Activated CD4-positive, CD25-positive, alpha-beta regulatory T cell treated with anti-CD3 and anti-CD28 coated beads, Interleukin-2, amount 50 U/mL, for 24 hours (primary cell): ENCODE measurements at regions not wholly inside any gene's neighbourhood (a gene's known extent, or its start where the extent isn't known, plus 50 kb on each side); places are given as distances from the start of the nearest gene placed in this dataset.

ENCODE experiments used
- ATAC-seq, 2 donors: fragments of 150-1000 bp; cut with Tn5 transposase; one replicate each; pipeline ENCODE4 v1.10.0; 2021; ENCODE audit warnings: mild to moderate bottlenecking in 1 of 2, moderate library complexity in 1 of 2

GRCh38 chr5:118687661-118688621 lies 300.4 kb downstream of the DTWD2 start:
- ATAC-seq = no peak

- no peak for ATAC-seq
Measured at GRCh38 chr5:118687100-118687499, 301.2 kb downstream of the DTWD2 start.

DNA sequence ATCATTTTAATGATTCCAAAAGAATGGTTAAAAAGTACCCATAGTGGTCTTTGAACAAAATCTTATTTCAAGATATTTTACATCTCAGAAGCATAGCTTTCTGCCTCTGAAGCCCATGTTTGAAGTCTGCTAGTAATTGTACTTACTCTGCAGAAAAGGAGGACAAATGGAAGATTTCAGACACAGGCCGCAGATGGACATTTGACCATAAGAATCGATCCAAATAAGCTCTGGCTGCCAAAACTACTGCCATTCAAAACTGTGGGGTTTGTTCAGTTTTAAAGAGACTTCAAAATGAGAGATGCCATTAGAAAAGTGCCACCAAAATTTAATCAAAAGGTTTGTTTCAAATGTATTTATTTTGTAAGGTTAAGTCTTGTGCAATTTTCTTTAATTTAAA lies 306.7 kb downstream of the DTWD2 start:
- ATAC-seq = no peak

DNA sequence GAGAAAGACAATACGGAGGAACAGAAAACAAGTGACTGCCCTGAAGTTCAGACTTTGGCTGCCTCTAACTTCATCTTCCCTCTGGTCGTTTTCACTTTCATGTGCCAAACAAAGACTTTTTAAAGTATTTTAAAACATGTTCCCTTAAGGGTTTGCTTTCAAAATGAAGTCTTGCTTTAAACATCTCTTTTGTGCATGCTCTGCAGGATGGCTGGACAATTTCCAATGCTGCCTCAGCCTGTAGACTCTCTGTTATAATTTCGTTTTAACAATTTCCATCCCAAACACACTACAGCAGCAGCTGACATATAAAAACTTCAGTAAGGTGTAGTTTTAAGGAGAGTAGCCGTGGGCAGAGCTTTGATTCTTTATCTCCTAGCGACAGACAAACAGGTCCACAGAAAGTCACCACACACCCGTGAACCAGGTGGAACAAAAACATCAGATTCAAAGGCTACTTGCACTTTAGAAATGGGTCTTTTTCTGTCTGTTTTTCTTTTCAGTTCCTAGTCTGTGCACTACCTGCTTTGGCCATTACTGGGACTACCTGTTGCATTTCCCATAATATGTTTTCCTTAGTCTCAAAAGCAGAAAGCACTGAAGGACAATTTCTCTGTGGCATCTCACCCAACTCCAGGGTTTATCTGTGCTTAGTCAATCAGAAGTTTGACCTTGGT lies 308.9 kb downstream of the DTWD2 start:
- ATAC-seq = no peak

GRCh38 chr5:118678746-118679145 lies 309.6 kb downstream of the DTWD2 start:
- no peak for ATAC-seq

GRCh38 chr5:118675247-118675646 lies 313.1 kb downstream of the DTWD2 start:
- no peak for ATAC-seq

DNA sequence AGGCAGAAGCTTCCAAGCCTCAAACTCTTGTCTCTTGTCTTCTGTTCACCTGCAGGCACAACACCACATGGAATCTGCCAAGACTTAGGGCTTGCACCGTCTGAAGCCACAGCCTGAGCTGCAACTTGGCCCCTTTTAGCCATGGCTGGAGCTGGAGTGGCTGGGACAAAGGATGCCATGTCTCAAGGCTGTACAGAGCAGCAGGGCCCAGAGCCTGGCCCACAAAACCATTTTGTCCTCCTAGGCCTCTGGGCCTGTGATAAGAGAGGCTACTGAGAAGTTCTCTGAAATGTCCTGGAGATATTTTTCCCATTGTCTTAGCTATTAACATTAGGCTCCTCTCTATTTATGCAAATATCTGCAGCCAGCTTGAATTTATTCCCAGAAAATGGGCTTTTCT lies 330.8 kb downstream of the DTWD2 start:
- ATAC-seq = no peak

- no peak for ATAC-seq
Measured at GRCh38 chr5:118653872-118654271, 334.5 kb downstream of the DTWD2 start.

GRCh38 chr5:118653183-118653582 lies 335.2 kb downstream of the DTWD2 start:
- no peak for ATAC-seq

- ATAC-seq = no peak
Measured at GRCh38 chr5:118651002-118651401, 337.3 kb downstream of the DTWD2 start.

- no peak for ATAC-seq
Measured at GRCh38 chr5:118647587-118647986, 340.8 kb downstream of the DTWD2 start.

DNA sequence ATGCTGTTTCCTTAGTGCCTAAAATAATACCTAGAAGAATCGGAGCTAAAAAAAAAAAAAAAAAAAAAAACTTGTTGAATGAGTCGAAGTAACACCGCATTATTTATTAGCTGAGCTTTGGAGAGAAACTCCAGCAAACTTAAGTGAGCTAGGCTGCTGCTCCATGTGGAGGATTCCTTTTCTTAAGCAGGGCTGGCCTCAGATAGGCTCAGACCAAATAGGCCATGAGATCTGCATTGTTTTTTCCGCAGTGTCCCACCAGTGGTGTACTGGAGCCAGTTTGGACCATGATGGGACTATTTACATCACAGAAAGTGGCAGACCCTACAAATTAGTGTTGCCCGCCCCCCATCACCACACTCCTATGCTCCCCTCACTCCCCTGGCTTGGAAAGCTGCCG lies 341.4 kb downstream of the DTWD2 start:
- no peak for ATAC-seq

- ATAC-seq = no peak
Measured at GRCh38 chr5:118637947-118638670, 350.2 kb downstream of the DTWD2 start.

DNA sequence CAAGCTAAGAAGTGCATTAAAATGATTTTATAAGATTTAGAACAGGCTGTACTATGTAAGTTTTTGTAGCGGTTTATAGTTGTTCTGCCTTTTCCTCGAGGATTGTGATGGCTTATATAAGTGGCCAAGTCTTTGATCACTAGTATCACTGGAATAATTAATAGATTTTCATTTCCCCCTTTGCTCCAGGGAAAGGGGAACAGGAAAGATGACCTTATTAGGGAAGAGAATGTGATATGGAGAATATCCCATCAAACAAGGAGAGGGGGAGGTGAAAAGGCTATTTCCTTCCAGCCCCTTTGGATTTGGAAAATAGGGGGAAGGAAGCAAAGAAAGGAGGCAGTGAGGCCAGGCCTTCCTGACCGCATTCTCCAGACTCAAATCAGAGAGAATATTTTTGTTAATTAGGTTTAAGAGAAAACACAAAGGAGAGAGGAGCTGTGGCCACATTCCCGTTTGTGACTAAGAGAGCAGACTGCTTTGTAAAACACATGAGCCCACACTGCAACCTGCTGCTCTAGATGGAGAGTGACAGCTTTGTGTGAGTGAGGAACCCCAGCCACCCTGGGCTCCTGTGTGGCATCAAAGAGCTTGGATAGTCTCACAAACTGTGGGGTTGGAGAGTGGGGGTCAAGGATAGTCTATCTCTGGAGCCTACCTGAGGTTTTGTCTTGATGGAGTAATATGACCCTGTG lies 359.5 kb downstream of the DTWD2 start:
- no peak for ATAC-seq

DNA sequence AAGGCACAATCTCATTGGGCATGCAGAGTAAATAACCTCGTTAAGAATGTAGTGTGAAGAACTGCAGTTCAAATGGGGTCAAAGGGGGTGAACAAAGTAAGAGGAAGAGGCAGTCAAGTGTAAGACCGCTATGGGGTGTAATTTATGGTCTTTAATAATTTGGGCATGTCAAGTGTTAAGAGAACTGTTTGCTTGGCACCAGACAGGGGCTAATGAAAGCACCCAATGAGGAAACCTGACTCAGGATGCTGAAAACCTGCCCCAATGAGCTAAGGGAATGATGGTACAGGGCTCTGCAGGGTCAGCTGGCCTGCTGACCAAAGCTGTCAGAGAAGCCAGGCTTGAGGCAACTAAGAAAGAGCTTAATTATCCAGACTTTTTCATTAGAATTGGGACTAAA lies 368.1 kb downstream of the DTWD2 start:
- no peak for ATAC-seq

DNA sequence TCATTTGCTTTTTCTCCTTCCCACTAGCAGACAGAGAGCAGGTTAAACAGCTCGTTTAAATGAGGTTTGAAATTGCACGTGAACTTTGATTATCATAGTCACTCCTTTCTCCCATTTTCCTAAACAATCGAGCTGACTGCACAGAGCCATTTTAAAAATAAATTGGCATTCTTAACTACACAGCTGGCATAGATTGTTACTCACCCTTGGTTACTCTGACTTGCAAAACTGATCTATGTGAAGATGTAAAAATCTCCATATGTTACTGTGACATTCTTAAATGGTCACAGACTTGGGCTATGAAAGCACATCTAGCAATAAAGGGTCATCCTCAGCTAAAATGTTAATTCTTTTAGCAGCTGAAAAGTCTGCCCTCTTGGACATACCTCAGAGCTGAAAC lies 368.5 kb downstream of the DTWD2 start:
- no peak for ATAC-seq

DNA sequence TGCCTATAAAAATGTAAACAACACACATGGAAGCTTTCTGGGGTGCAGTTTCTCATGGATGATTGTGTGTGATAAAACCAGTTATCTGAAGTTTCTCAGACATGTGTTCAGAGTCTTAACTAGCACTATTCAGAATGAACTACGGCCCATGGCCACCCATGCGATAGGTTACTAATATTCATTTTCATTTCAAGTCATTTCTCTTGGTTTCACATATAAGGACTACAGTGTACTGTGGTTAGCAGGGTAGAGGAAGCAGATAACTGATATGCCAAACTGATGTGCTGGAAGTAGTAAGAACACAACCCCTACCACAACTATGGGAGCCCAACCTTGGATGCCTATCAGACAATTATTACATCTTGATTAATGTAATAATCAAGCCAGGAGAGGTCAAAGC lies 372.1 kb downstream of the DTWD2 start:
- no peak for ATAC-seq

DNA sequence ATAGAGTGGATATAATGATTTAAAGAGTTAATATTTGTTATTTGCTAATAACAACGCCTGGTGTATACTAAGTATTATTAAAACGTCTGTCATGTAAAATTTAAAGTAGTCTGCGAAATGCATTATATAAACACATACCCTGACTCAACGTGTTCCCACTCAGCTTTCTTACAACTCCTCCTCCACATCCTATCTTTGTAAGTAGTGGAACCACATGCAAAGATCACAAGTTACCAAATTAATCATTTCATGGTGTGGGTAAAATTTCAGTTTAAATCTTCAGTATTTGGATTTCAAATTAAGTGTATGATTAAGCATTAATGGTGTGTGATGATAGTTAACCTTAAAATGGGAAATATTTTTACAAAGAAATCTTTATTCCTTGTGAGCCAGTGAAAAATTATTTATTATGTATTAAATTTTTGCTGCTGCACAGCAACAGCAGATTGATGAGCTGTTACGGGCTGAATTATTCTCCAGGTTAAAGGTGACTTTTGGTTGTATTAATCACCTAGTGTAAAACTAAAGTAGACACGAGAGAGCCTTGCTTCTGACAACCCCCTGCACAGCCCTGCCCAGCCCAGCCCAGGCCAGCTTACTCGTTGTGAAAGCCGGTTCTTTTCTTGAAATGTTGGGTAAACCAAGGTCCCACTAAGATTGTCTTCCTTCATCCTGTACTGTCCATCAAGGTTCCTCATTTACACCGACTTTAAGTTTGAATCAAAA lies 373.5 kb downstream of the DTWD2 start:
- no peak for ATAC-seq

- no peak for ATAC-seq
Measured at GRCh38 chr5:118611332-118611945, 376.9 kb downstream of the DTWD2 start.

- no peak for ATAC-seq
Measured at GRCh38 chr5:118606940-118607339, 381.4 kb downstream of the DTWD2 start.

GRCh38 chr5:118605761-118606160 lies 382.6 kb downstream of the DTWD2 start:
- no peak for ATAC-seq

- ATAC-seq = no peak
Measured at GRCh38 chr5:118604106-118604505, 384.2 kb downstream of the DTWD2 start.
